ENCODE measurements at regions not wholly inside any gene's neighbourhood (a gene's known extent, or its start where the extent isn't known, plus 50 kb on each side); places are given as distances from the start of the nearest gene placed in this dataset.
"Not testable (repeated sequence)": the region's sequence is repeated elsewhere in the genome, so short reads cannot be mapped to it uniquely, and the experiment has no call there.

GRCh38 chr12:69149270-69149669, 90.1 kb upstream of the CPSF6 start:
- no peak for DNase-seq

DNA sequence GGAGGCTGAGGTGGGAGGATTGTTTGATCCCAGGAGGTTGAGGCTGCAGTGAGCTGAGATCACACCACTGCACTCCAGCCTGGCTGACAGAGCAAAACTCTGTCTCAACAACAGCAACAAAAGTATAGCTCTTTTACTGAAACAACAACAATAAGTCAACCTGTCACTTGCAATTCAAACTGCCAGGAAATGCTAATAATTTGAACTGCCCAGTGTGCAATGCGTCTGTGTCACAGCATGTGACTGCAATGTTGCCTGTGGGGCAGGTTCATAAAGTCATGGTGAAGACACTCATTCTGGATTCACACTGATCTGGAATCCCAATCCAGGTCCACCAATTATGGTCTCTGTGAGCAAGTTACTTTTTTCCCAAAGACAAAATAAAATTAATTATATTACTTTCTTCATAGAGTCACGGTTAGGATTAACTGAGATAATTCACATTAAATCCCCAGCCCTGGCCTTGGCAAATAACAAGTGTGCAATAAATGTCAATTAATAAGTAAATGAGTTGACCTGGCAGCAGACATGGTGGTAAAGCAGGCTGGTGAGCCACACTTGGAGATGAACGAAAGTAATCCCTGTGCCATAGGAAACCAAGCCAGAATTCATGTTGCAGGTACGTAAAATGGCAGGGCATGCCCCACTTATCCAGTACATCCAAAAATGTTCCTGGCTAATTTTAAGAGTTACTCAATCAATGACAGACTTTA, 89.1 kb upstream of the CPSF6 start:
- DNase-seq: no peak

- DNase-seq: no peak
Observed at GRCh38 chr12:69150796-69151127, 88.6 kb upstream of the CPSF6 start.

- no peak for DNase-seq
Observed at GRCh38 chr12:69151254-69151764, 88.1 kb upstream of the CPSF6 start.

DNA sequence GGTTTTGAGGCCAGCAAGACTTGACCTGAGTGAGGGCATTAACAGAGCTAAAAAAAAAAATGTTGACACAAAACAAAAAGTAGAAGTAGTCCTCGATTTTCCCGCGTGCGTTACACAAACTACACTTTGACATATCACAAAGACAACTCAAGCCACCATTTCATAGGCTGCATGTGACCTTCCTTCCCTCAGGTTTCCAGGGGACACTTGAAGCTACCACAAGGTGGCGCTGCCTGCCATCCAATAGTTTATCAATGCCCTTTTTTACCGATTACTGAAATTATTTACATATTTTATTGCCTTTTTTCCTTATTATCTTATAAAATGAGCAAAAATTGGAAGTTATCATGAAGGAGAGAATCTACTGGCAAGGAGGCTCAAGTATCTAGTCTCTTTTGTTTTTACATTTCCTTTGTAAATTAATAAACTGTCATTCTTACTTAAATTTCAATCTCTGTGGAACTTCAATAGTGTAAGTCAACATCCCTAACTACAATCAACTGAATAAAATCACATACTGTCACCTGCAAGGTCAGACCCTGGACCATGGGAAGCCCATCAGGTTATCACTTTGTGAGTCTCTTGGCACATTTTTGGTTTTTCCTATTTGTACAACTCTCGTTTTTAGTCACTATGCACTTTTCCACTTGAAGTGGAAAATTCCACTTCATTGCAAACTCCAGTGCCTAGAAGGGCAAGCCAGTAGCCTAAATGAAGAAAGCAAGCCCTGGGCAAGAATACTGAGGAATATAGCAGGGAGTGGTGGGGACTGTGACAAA, 84.6 kb upstream of the CPSF6 start:
- peak; percentile 20 for DNase-seq

DNA sequence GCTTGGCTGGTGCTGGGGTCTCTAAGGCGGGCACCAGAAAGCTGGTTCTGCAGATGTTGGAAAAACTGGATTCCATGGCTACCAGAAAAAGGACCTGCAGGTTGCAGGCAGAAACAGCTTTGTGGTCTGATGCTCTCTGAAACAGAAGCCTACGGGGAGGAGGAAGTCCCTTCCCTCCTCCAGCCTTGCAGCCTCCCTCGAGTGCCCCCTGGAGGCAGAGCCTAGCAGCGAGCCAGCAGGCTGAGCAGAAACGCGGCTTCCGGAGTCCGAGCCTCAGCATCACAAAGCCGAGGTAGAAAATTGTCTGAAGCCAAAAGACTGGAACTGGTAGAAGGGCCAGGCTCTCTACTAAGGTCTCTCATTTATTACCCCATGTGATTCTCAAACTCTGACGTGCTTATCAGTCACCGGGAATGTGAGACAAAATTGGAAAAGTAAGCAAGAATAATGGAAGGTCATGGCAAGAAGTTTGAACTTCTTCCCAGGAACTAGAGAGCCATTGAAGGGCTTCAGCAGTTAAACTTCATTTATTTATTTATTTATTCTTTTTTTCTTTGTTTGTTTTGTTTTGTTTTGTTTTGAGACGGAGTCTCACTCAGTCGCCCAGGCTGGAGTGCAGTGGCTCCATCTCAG, 82.2 kb upstream of the CPSF6 start:
- peak; percentile 54 for DNase-seq

DNA sequence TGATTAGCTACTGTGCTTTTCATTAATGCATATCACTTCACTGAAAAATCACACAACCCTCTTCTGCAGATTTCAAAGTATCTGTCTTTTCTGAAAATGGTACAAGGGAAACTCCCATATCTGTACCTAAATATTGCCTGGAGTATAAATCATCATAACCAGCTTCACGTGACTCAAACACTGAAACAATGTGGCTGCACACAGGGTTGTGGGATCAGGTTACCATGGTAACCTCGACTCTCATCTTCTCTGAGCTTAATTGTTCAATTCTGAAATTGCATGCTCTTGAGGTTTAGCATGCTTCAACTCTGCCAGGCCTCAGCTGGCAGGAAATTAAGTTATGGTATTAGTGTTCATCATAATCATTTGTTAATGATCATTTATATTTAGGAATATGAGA, 77.5 kb upstream of the CPSF6 start:
- peak; percentile 41 for DNase-seq

DNA sequence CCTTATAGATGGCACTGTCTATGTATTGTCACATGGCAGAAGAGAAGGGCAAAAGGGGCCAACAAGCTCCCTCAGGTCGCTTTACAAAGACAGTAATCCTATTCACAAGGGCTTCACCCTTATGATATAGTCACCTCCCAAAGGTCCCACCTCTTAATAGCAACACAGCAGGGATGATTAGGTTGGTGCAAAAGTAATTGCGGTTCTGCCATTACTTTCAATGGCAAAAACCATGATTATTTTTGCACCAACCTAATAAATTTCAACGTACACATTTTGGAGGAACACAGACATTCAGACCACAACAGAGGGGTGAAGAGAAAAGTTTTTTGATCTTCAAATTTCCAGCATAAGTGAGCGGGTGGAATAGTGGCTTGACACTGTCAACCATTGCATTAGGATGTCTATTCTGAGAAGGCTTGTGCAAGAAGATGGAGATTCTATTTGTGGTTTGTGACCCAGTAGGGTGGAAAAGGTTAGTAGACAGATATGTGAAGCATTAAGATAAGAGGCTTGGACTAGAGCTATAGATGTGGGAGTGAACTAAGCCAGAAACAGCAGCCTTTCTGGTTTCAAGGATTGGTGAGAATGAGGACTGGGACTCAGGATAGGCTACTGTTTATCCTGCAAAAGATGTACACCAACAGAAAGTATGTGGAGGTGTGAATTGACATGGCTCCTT, 75.5 kb upstream of the CPSF6 start:
- DNase-seq: no peak

DNA sequence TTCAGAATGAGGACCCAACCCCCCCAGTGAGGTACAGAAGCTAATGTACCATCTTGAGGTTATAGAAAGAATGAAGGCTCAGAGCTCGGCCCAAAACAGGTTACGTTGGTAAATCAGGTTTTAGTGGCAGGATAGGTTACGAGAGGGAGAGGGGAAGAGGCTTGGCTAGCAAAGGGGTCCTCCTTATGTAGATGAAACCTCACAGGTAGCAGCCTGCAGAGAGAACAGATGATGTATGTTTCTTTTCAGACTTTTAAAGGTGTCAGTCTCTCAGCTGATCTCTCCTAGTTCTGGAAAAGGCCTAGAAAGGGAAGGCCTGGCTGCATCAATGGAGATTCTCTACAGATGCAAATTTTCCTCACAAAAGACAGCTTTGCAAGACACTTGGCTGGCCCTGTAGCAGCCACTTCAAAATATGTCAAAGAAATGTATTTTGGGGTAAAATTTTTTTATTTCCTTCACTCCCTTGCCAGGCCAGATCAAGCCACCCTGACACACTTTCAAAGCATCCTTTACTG, 71.7 kb upstream of the CPSF6 start:
- DNase-seq: no peak

- DNase-seq: no peak
Observed at GRCh38 chr12:69168363-69168762, 71.0 kb upstream of the CPSF6 start.

GRCh38 chr12:69168828-69169227, 70.5 kb upstream of the CPSF6 start:
- no peak for DNase-seq

GRCh38 chr12:69170293-69170692, 69.1 kb upstream of the CPSF6 start:
- DNase-seq: peak; percentile 71

DNA sequence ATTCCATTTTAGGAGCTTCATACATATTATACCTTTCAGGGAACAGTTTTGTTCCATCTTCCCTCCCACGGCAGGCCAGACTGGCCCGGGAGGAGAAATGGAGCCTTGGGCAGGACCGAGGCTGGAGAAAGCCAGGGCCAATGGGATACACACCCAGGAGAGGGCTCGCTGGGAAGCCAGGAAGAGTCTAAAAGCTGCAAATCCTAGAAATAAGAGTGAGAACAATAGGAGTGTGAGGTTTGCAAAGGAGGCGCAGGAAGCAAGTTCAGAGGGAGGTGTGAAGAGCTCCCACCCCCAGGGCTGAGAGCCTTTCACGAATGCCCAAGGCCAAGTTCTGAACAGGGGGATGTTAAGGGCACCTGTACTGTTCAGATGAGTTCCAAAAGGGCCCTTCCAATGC, 67.5 kb upstream of the CPSF6 start:
- no peak for DNase-seq

DNA sequence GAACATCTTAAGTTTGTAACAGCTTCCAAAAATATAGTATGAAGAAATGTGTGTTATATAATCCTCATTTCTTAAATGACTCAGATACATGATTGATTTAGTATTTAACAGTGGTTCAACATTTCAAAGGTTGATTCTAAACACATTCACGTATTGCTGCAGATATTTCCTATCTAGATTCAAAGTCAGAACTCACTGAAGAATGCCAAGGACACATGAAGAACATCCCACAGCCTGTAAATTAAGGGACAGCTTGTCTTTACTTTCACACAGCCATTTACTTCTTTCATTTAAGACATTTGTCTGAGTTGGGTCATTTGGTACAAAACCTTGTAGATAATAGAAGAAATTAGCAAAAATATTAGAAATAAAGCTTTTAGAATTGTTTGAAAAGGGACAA, 66.9 kb upstream of the CPSF6 start:
- DNase-seq: no peak

DNA sequence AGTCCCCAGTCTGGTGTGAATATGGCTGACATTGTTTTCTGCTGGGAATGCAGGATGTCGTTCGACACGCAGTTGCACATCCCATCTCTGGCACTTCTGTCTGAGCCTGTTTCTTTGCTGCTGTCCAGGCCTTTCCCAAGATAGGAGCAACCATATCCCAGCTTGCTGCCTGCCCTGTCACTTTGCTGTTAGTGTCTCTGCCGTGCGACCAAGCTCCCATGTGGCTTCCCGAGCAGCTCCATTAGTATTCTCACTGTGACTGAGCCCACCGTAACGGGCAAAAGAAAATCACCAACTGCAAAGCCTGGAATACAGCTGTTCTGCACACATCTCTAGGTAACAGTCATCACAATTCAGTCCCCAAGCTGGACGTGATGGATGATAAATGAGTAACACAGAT, 66.0 kb upstream of the CPSF6 start:
- no peak for DNase-seq

- no peak for DNase-seq
Observed at GRCh38 chr12:69179786-69180185, 59.6 kb upstream of the CPSF6 start.

DNA sequence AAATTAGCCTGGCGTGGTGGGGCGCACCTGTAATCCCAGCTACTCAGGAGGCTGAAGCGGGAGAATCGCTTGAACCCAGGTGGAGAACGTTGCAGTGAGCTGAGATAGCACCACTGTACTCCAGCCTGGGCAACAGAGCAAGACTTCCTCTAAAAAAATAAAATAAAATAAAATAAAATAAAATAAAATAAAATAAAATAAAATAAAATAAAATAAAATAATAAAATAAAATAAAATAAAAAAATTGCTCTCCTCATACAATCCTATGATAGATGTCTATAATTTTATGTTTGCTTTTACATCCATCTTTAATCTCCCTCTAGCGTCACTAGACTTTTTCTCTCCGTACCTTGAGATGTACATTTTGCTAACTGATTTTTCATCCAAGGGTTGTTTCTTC, 51.8 kb upstream of the CPSF6 start:
- not testable (repeated sequence) for DNase-seq

- DNase-seq: no peak
Observed at GRCh38 chr12:69189378-69189978, 49.9 kb upstream of the CPSF6 start.
